ENCODE measurements at regions not wholly inside any gene's neighbourhood (a gene's known extent, or its start where the extent isn't known, plus 50 kb on each side); places are given as distances from the start of the nearest gene placed in this dataset.

DNA sequence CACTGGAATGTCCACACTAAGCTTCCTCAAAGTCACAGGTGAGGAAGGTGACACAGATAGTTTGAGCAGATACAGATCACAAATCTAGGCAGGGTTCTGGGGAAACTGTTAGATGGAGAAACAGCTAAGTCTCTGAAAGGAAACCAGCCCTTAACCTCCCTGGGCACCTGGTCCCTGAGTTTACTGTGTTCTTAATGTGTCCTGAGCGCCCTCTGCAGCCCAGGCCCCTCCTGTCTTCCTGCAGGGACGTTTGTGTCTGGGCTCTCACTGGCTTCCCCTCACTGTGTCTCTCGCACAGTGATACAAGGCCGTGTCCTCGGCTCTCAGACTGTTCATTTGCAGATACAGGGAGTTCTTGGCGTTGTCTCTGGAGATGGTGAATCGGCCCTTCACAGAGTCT, 684.3 kb downstream of the TMEM121 start:
- H3K56ac ChIP-seq (replicated peaks; ENCODE audit: insufficient read length, low read depth, low read length), result no peak overlapping the region
- FAIRE-seq (no peak), DNase-seq (ENCODE audit: low read depth in 1 of 2, low spot score in 2 of 2) (no peak)
- no peaks in the 10 kb centered on the region for H3K4me1 ChIP-seq (replicated peaks in 1 of 4; ENCODE audit: control insufficient read depth in 3 of 4, insufficient read depth in 4 of 4, low read length in 3 of 4)
- TF ChIP-seq SIRT6 (IDR thresholded peaks at IDR 0.05; ENCODE audit: low read length), result no peak
- TF ChIP-seq BRCA1 (IDR thresholded peaks at IDR 0.05; ENCODE audit: low read depth, low read length), result no peak
- TF ChIP-seq, protein P1, sequence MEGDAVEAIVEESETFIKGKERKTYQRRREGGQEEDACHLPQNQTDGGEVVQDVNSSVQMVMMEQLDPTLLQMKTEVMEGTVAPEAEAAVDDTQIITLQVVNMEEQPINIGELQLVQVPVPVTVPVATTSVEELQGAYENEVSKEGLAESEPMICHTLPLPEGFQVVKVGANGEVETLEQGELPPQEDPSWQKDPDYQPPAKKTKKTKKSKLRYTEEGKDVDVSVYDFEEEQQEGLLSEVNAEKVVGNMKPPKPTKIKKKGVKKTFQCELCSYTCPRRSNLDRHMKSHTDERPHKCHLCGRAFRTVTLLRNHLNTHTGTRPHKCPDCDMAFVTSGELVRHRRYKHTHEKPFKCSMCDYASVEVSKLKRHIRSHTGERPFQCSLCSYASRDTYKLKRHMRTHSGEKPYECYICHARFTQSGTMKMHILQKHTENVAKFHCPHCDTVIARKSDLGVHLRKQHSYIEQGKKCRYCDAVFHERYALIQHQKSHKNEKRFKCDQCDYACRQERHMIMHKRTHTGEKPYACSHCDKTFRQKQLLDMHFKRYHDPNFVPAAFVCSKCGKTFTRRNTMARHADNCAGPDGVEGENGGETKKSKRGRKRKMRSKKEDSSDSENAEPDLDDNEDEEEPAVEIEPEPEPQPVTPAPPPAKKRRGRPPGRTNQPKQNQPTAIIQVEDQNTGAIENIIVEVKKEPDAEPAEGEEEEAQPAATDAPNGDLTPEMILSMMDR (IDR thresholded peaks at IDR 0.05; ENCODE audit: control extremely low read depth in 1 of 3, insufficient read depth in 1 of 3, low read depth in 1 of 3, low read length in 3 of 3), result no peak
- TF ChIP-seq ASH2L (IDR thresholded peaks at IDR 0.05; ENCODE audit: low read length), result no peak
- TF ChIP-seq RFX5 (IDR thresholded peaks at IDR 0.05; ENCODE audit: borderline replicate concordance, low read depth, low read length), result no peak
- no peak for TF ChIP-seq SP1 (IDR thresholded peaks at IDR 0.05; ENCODE audit: low read depth, low read length)
- TF ChIP-seq POLR2A (IDR thresholded peaks at IDR 0.05; ENCODE audit: control extremely low read depth in 1 of 2, low read depth in 2 of 2, low read length in 2 of 2), result no peak
- no peak for TF ChIP-seq CBX8 (IDR thresholded peaks at IDR 0.05; ENCODE audit: borderline replicate concordance, low read depth, low read length)
- no peak for TF ChIP-seq HDAC6 (IDR thresholded peaks at IDR 0.05; ENCODE audit: low read depth, low read length)
- TF ChIP-seq TAF7 (optimal IDR thresholded peaks at IDR 0.05; ENCODE audit: borderline replicate concordance, low read depth, low read length), result no peak
- no peak for TF ChIP-seq KDM5A (IDR thresholded peaks at IDR 0.05; ENCODE audit: low read length)
- no peak for TF ChIP-seq ZNF274 (IDR thresholded peaks at IDR 0.05; ENCODE audit: borderline replicate concordance, extremely low read depth, low read length)
- TF ChIP-seq RNF2 (IDR thresholded peaks at IDR 0.05; ENCODE audit: borderline replicate concordance, low read depth, low read length, missing control alignments, poor library complexity, severe bottlenecking), result no peak
- H2BK5ac ChIP-seq (ENCODE audit: low read depth, low read length), result no peak overlapping the region
- H2BK12ac ChIP-seq (ENCODE audit: low read depth, low read length), result no peak overlapping the region
- no peak overlapping the region for H3K14ac ChIP-seq (ENCODE audit: insufficient read length)
- H3K9me3 ChIP-seq (ENCODE audit: insufficient read depth in 2 of 2, low read depth in 1 of 2, low read length in 1 of 2), result peaks cover 65 to 93% of the 10 kb centered on the region in 2 experiments
- no peak overlapping the region for H3K23ac ChIP-seq (ENCODE audit: insufficient read length)
- H3K79me1 ChIP-seq (ENCODE audit: low read depth, low read length), result no peaks in the 10 kb centered on the region
- no peak overlapping the region for H3K4ac ChIP-seq (replicated peaks; ENCODE audit: insufficient read length, low read depth, low read length)
- 70% methylated on average over 7 of the region's 7 CpGs; no CpG with 5 or more reads in 1 of the 2 experiments for WGBS, 2 experiments (ENCODE audit: extremely low coverage in 1 of 2, insufficient coverage in 1 of 2, insufficient read length in 1 of 2, insufficient replicate concordance in 2 of 2, low coverage in 1 of 2, low lambda C conversion rate in 2 of 2, missing lambda C conversion rate in 1 of 2)
- no peak overlapping the region for H2BK15ac ChIP-seq (ENCODE audit: low read length)
- no peak overlapping the region for H3K18ac ChIP-seq (ENCODE audit: extremely low read depth, low read length)
- H3K9ac ChIP-seq (replicated peaks in 1 of 4; ENCODE audit: extremely low read depth in 1 of 4, low read depth in 3 of 4, low read length in 3 of 4), result no peak overlapping the region
- H3K4me2 ChIP-seq (ENCODE audit: insufficient read depth in 1 of 2, low read depth in 2 of 2, low read length in 2 of 2), result no peak overlapping the region
- no peaks in the 10 kb centered on the region for H3K79me2 ChIP-seq (ENCODE audit: control insufficient read depth in 1 of 2, insufficient read depth in 2 of 2, low read length in 2 of 2)
- H3K27ac ChIP-seq (ENCODE audit: low read depth, low read length), result no peak overlapping the region
- H2BK120ac ChIP-seq (replicated peaks; ENCODE audit: low read depth, low read length), result no peak overlapping the region
- no peak overlapping the region for H4K91ac ChIP-seq (replicated peaks; ENCODE audit: insufficient read length, low read length)
- no peak overlapping the region for H4K8ac ChIP-seq (ENCODE audit: extremely low read depth, insufficient read depth, low read length)
- H3K4me3 ChIP-seq (ENCODE audit: extremely low read depth in 1 of 4, insufficient read depth in 2 of 4, low read depth in 3 of 4, low read length in 4 of 4), result no peak overlapping the region
- H4K20me1 ChIP-seq (replicated peaks in 1 of 2; ENCODE audit: control insufficient read depth in 1 of 2, insufficient read depth in 2 of 2, low read length in 2 of 2), result no peaks in the 10 kb centered on the region
- no peaks in the 10 kb centered on the region for H3K23me2 ChIP-seq (ENCODE audit: low read depth, low read length)
- no peak overlapping the region for H2AK5ac ChIP-seq (ENCODE audit: low read depth, low read length)
- ChIA-PET CTCF (ENCODE audit: partially characterized antibody) (no interaction called here), POLR2A (ENCODE audit: partially characterized antibody) (no interaction called here)
- no peak overlapping the region for H2BK20ac ChIP-seq (ENCODE audit: low read length)
- no peak overlapping the region for H4K5ac ChIP-seq (ENCODE audit: insufficient read length, low read depth, low read length)
- H3K27me3 ChIP-seq (replicated peaks in 1 of 4; ENCODE audit: control insufficient read depth in 3 of 4, extremely low read depth in 1 of 4, insufficient read depth in 3 of 4, low read length in 3 of 4), result no peaks in the 10 kb centered on the region
- no peak overlapping the region for H2AFZ ChIP-seq (ENCODE audit: low read length)
- no peaks in the 10 kb centered on the region for H3K36me3 ChIP-seq (ENCODE audit: control insufficient read depth in 2 of 4, insufficient read depth in 4 of 4, low read length in 3 of 4)

Data from H1 (cell line).